Epithelial cell of proximal tubule (primary cell): ENCODE measurements at regions not wholly inside any gene's neighbourhood (a gene's known extent, or its start where the extent isn't known, plus 50 kb on each side); places are given as distances from the start of the nearest gene placed in this dataset.

Source experiments
- DNase-seq: peaks from one replicate; pipeline ENCODE4 v3.0.0-alpha.2; 2011; ENCODE audit warnings: low read depth
- H3K4me3 ChIP-seq: 2 replicates; pipeline ENCODE4 v1.5.1; 2011; ENCODE audit warnings: low read depth, mild to moderate bottlenecking, low read length
- CTCF ChIP-seq: conservative IDR thresholded peaks from 2 replicates; pipeline ENCODE4 v1.5.1; 2012; ENCODE audit warnings: low read depth, mild to moderate bottlenecking, low read length

DNA sequence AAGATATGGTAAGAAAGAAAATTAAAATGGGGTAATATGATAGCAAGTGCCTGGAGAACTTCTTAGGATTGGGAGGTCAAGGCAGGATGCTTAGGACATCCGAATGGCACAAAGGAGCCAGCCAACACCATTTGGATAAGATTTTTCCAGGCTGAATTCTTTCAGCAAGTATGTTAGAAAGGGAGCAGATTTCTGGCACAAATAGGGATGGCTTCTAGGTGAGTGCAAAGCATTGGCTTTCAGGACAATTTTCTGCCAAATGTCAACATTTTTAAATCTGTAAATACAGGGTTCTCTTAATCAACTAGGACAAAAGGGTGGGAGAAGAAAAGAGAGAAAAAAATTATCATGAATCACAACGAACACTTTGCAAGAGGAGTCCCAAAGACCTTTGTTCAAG is 409.1 kb downstream of the GPAM start:
- DNase-seq, result no peak
- TF ChIP-seq CTCF, result no peak
- no peak overlapping the region for H3K4me3 ChIP-seq

- no peak for DNase-seq
- no peak for TF ChIP-seq CTCF
- no peak overlapping the region for H3K4me3 ChIP-seq
Measured at GRCh38 chr10:111784436-111784835, 399.1 kb downstream of the GPAM start.

- no peak for DNase-seq
- no peak overlapping the region for H3K4me3 ChIP-seq
- TF ChIP-seq CTCF, result no peak
Measured at GRCh38 chr10:111784946-111785465, 398.6 kb downstream of the GPAM start.

- no peak for TF ChIP-seq CTCF
- H3K4me3 ChIP-seq, result no peak overlapping the region
- DNase-seq, result no peak
Measured at GRCh38 chr10:111785921-111786320, 397.6 kb downstream of the GPAM start.

DNA sequence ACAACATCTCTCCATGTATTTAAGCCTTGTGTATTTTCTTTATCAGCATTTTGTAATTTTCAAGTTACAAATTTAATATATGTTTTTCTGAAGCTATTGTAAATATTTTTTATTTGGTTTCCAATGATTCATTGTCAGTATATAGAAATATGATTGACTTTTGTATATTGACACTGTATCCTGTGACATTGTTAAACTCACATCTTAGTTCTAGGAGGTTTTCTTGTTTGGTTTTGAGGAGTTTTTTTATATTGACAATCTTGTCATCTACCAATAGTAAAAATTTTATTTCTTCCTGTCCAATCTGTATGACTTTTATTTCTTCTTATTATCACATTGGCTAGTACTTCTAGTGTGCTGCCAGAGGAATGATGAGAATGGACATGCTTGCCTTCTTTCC is 393.7 kb downstream of the GPAM start:
- TF ChIP-seq CTCF, result no peak
- H3K4me3 ChIP-seq, result no peak overlapping the region
- DNase-seq, result no peak

- no peak overlapping the region for H3K4me3 ChIP-seq
- no peak for DNase-seq
- no peak for TF ChIP-seq CTCF
Measured at GRCh38 chr10:111801841-111802240, 381.7 kb downstream of the GPAM start.

DNA sequence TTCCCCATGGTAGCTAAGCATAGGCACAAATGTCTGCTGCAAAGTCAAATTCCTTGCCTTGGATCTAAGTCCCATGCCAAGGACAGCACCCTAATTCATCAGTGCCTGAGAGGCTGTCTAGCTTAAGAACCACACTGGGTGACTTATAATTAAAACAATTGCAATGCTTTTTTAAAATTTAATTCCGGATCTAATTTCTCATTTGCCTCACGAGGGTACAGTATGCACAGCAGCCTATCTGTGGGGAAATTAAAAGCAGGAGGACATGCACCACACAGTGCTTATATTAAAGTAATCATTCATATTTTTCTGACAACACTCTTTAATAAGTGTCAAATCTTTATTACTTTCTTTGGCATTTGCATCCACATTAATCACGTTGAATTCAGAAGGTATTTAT is 378.8 kb downstream of the GPAM start:
- no peak for DNase-seq
- H3K4me3 ChIP-seq, result no peak overlapping the region
- TF ChIP-seq CTCF, result no peak
